GM23338 (cell line): ENCODE measurements at regions not wholly inside any gene's neighbourhood (a gene's known extent, or its start where the extent isn't known, plus 50 kb on each side); places are given as distances from the start of the nearest gene placed in this dataset.

ENCODE experiments used
- CTCF ChIP-seq, 2 experiments: fragments of 200-600 bp in 1 of 2; sonication (generic) in 1 of 2; conservative IDR thresholded peaks; 2 replicates each; pipeline versions ENCODE4 v1.5.1 to v1.6.1; 2016 to 2017; ENCODE audit warnings: antibody characterized with exemption in 2 of 2, low read depth in 2 of 2, mild to moderate bottlenecking in 2 of 2, moderate library complexity in 1 of 2
- EZH2 ChIP-seq: fragments of 200-600 bp; sonication (generic); IDR thresholded peaks from one replicate; pipeline ENCODE4 v1.8.0; 2017; ENCODE audit warnings: antibody characterized with exemption, mild to moderate bottlenecking, low read depth; ENCODE audit not compliant: unreplicated experiment
- JUNB ChIP-seq: IDR thresholded peaks from one replicate; pipeline ENCODE4 v1.6.1; 2016; ENCODE audit warnings: antibody characterized with exemption; ENCODE audit not compliant: unreplicated experiment
- POLR2AphosphoS5 ChIP-seq: IDR thresholded peaks from 2 replicates; pipeline ENCODE4 v1.6.1; 2016; ENCODE audit warnings: antibody characterized with exemption, low read depth
- REST ChIP-seq: IDR thresholded peaks from one replicate; pipeline ENCODE4 v1.6.1; 2018; ENCODE audit warnings: antibody characterized with exemption; ENCODE audit not compliant: unreplicated experiment

- TF ChIP-seq POLR2AphosphoS5 (no peak), CTCF (conservative IDR thresholded peaks at IDR 0.05; ENCODE audit: low read depth in 2 of 2) (no peak), EZH2 (no peak), REST (no peak), JUNB (no peak)
Observed at GRCh38 chr2:6510532-6510931, 355.2 kb downstream of the CMPK2 start.
